Caco-2 (cell line): ENCODE measurements at regions not wholly inside any gene's neighbourhood (a gene's known extent, or its start where the extent isn't known, plus 50 kb on each side); places are given as distances from the start of the nearest gene placed in this dataset.
A peak's percentile ranks its signal among the peaks of the same experiment; 100 is the strongest.

Experiments used
- BruUV-seq: library from RNA; stranded (reverse); fragments of 400-500 nt; replicated peaks from 2 replicates; lab custom pipeline; 2021; lab: Mats Ljungman, UMichigan
- CTCF ChIA-PET: fragments of 300-600 bp; sonication (Branson Sonifier 250); formaldehyde crosslinking; loops from one replicate; lab custom pipeline; 2022; ENCODE audit warnings: antibody characterized with exemption; lab: Charles Lee
- POLR2A ChIA-PET: fragments of 300-600 bp; sonication (Branson Sonifier 250); formaldehyde crosslinking; loops from one replicate; lab custom pipeline; 2022; ENCODE audit warnings: antibody characterized with exemption; lab: Charles Lee
- DNase-seq, 2 experiments: peaks; one replicate each; pipeline versions ENCODE4 v3.0.0 to v3.0.0-alpha.2; 2020 to 2022
- H3K27me3 ChIP-seq: replicated peaks from 2 replicates; pipeline ENCODE4 v1.6.0; 2011; ENCODE audit warnings: low read length; ENCODE audit not compliant: control insufficient read depth, insufficient read depth
- H3K36me3 ChIP-seq: 2 replicates; pipeline ENCODE4 v1.5.1; 2011; ENCODE audit warnings: low read length; ENCODE audit not compliant: control insufficient read depth, insufficient read depth
- H3K4me1 ChIP-seq: fragments of 250-450 bp; sonication (Bioruptor Pico); 2 replicates; pipeline ENCODE4 v1.5.1; 2020; ENCODE audit warnings: mild to moderate bottlenecking
- H3K4me3 ChIP-seq: 2 replicates; pipeline ENCODE4 v1.5.1; 2011; ENCODE audit warnings: low read depth, mild to moderate bottlenecking, control low read depth, low read length
- H3K9me3 ChIP-seq: fragments of 250-450 bp; sonication (Bioruptor Pico); 2 replicates; pipeline ENCODE4 v1.5.1; 2020; ENCODE audit warnings: mild to moderate bottlenecking, moderate library complexity
- H3K27ac Mint-ChIP-seq: one replicate; pipeline ENCODE4 v1.8.0; 2022; ENCODE audit warnings: mixed read lengths; ENCODE audit not compliant: unreplicated experiment
- H3K27me3 Mint-ChIP-seq: one replicate; pipeline ENCODE4 v1.8.0; 2022; ENCODE audit warnings: mixed read lengths; ENCODE audit not compliant: insufficient read depth, unreplicated experiment
- H3K36me3 Mint-ChIP-seq: one replicate; pipeline ENCODE4 v1.8.0; 2022; ENCODE audit warnings: mild to moderate bottlenecking, mixed read lengths; ENCODE audit not compliant: insufficient read depth, unreplicated experiment
- H3K4me1 Mint-ChIP-seq: one replicate; pipeline ENCODE4 v1.8.0; 2022; ENCODE audit warnings: low read depth, mixed read lengths; ENCODE audit not compliant: unreplicated experiment
- H3K4me3 Mint-ChIP-seq: one replicate; pipeline ENCODE4 v1.8.0; 2022; ENCODE audit warnings: mild to moderate bottlenecking, moderate library complexity, mixed read lengths; ENCODE audit not compliant: unreplicated experiment
- H3K9me3 Mint-ChIP-seq: one replicate; pipeline ENCODE4 v1.8.0; 2022; ENCODE audit warnings: mixed read lengths; ENCODE audit not compliant: unreplicated experiment
- intact Hi-C: fragments of 100-400 bp; cut with micrococcal nuclease; formaldehyde crosslinking; loops from one replicate; pipeline ENCODE4 v1.10.0; 2022; ENCODE audit not compliant: unreplicated experiment
- TF ChIP-seq, protein P1 (sequence below), 2 experiments: fragments of 200-600 bp in 1 of 2; IDR thresholded peaks; 1 replicate in 1 of 2; 2 replicates in 1 of 2; pipeline versions ENCODE4 v1.5.1 to v1.8.0; 2011 to 2022; ENCODE audit warnings: antibody characterized with exemption in 1 of 2, control low read depth in 1 of 2, inconsistent platforms in 1 of 2, low read depth in 1 of 2, low read length in 1 of 2, mild to moderate bottlenecking in 1 of 2, moderate library complexity in 1 of 2; ENCODE audit not compliant: insufficient read depth in 1 of 2, severe bottlenecking in 1 of 2, unreplicated experiment in 1 of 2

DNA sequence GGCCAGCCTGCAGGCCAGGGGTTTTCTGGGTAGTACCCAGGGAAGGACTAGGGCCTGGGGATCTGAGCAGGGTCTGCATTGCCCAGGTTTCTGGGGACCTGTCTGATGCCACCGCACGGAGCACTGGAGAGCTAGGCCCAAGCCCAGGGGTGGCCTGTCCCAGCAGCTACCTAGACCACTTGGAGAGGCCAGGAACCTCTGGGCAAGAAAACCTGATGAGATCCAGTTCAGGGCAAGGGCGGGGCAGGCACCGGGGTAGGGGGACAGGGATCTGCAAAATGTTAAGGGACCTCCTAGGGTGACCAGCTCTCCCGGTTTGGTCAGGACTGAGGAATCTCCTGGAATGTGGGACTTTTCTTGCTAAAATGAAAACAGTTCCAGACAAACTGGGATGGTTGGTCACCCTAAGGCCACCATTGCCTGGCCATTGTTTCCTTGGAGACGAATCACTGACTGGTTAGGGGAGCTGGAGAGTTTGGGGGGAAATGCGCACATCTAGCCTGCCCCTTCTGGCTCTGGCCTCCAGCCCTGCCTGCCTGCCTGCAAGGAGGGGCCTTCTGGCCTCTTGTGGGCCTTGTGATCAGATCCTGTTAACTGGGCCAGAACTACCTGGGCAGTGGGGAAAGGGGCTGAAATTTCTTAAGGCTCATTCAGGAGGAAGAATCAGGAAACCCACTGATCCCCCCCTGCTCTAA is 117.4 kb upstream of the TLE3 start:
- ChIA-PET POLR2A (no interaction called here), CTCF (no interaction called here)
- Histone ChIP-seq H3K27me3 (no peaks in the 10 kb centered on the region), H3K4me1 (no peaks in the 10 kb centered on the region), H3K4me3 (no peak overlapping the region), H3K36me3 (no peaks in the 10 kb centered on the region), H3K9me3 (no peaks in the 10 kb centered on the region)
- Mint-ChIP-seq H3K36me3 (no peaks in the 10 kb centered on the region), H3K9me3 (no peaks in the 10 kb centered on the region), H3K4me3 (no peak overlapping the region), H3K27ac (no peak overlapping the region), H3K27me3 (no peaks in the 10 kb centered on the region), H3K4me1 (peaks cover 6% of the 10 kb centered on the region)
- DNase-seq: no peak
- intact Hi-C loops: no loop called here
- no TSS peak for BruUV-seq
- TF ChIP-seq, protein P1, sequence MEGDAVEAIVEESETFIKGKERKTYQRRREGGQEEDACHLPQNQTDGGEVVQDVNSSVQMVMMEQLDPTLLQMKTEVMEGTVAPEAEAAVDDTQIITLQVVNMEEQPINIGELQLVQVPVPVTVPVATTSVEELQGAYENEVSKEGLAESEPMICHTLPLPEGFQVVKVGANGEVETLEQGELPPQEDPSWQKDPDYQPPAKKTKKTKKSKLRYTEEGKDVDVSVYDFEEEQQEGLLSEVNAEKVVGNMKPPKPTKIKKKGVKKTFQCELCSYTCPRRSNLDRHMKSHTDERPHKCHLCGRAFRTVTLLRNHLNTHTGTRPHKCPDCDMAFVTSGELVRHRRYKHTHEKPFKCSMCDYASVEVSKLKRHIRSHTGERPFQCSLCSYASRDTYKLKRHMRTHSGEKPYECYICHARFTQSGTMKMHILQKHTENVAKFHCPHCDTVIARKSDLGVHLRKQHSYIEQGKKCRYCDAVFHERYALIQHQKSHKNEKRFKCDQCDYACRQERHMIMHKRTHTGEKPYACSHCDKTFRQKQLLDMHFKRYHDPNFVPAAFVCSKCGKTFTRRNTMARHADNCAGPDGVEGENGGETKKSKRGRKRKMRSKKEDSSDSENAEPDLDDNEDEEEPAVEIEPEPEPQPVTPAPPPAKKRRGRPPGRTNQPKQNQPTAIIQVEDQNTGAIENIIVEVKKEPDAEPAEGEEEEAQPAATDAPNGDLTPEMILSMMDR (IDR thresholded peaks at IDR 0.05; ENCODE audit: insufficient read depth in 1 of 2, low read depth in 1 of 2, low read length in 1 of 2, severe bottlenecking in 1 of 2, unreplicated experiment in 1 of 2): no peak

DNA sequence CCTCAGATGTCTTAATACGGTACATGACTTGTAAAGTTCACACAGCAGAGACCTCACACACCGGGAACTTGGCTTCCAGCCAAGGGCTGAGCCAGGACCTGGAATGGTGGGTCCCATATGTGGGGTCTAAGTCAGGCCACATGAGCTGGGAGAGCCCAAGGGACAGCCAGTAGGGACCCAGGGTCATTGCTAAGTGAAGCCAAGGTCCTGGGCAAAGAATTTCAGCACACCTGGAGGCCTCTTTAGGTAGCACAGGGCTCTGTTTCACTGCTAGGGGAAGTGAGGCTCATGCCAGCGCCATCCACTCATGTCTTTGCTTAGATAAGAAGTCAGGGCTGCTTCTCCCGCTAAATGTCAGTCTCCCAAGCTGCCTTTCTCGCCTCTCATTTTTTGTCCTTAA is 116.6 kb upstream of the TLE3 start:
- Mint-ChIP-seq H3K4me1 (peaks cover 6% of the 10 kb centered on the region), H3K36me3 (no peaks in the 10 kb centered on the region), H3K4me3 (no peak overlapping the region), H3K9me3 (no peaks in the 10 kb centered on the region), H3K27me3 (no peaks in the 10 kb centered on the region), H3K27ac (no peak overlapping the region)
- no peak overlapping the region for H3K4me3 ChIP-seq
- BruUV-seq: no TSS peak
- H3K9me3 ChIP-seq: no peaks in the 10 kb centered on the region
- CTCF ChIA-PET: no interaction called here
- H3K36me3 ChIP-seq: no peaks in the 10 kb centered on the region
- no peaks in the 10 kb centered on the region for H3K27me3 ChIP-seq
- H3K4me1 ChIP-seq: no peaks in the 10 kb centered on the region
- TF ChIP-seq, protein P1 (IDR thresholded peaks at IDR 0.05; ENCODE audit: insufficient read depth in 1 of 2, low read depth in 1 of 2, low read length in 1 of 2, severe bottlenecking in 1 of 2, unreplicated experiment in 1 of 2): peak in 1 of 2 experiments; percentile 31
- peak in 1 of 2 experiments; percentile 11 for DNase-seq
- intact Hi-C loops: no loop called here
- POLR2A ChIA-PET: no interaction called here

GRCh38 chr15:70213794-70214193 is 116.1 kb upstream of the TLE3 start:
- H3K4me1 Mint-ChIP-seq: peaks cover 6% of the 10 kb centered on the region
- no peak for DNase-seq
- BruUV-seq: no TSS peak
- intact Hi-C loops: no loop called here
- no peaks in the 10 kb centered on the region for H3K36me3 Mint-ChIP-seq
- Histone ChIP-seq H3K4me1 (no peaks in the 10 kb centered on the region), H3K9me3 (no peaks in the 10 kb centered on the region), H3K27me3 (no peaks in the 10 kb centered on the region), H3K4me3 (no peak overlapping the region), H3K36me3 (no peaks in the 10 kb centered on the region)
- no peak overlapping the region for H3K4me3 Mint-ChIP-seq
- no peak overlapping the region for H3K27ac Mint-ChIP-seq
- H3K27me3 Mint-ChIP-seq: no peaks in the 10 kb centered on the region
- TF ChIP-seq, protein P1 (IDR thresholded peaks at IDR 0.05; ENCODE audit: insufficient read depth in 1 of 2, low read depth in 1 of 2, low read length in 1 of 2, severe bottlenecking in 1 of 2, unreplicated experiment in 1 of 2): no peak
- POLR2A ChIA-PET: no interaction called here
- CTCF ChIA-PET: no interaction called here
- no peaks in the 10 kb centered on the region for H3K9me3 Mint-ChIP-seq
